Neural cell (in vitro differentiated cells): ENCODE measurements at regions not wholly inside any gene's neighbourhood (a gene's known extent, or its start where the extent isn't known, plus 50 kb on each side); places are given as distances from the start of the nearest gene placed in this dataset.

ENCODE experiments used
- H2AFZ ChIP-seq: fragments of 200-600, 300-800 bp; sonication (generic), shearing (Covaris generic); 2 replicates; pipeline ENCODE4 v1.6.0; 2014; ENCODE audit warnings: low read depth, mild to moderate bottlenecking, antibody characterized with exemption, low read length, moderate library complexity
- H3F3A ChIP-seq: fragments of 200-600 bp; shearing (Covaris generic); 2 replicates; pipeline ENCODE4 v1.6.1; 2016; ENCODE audit warnings: mild to moderate bottlenecking, moderate library complexity, mixed read lengths, antibody characterized with exemption, low read length; ENCODE audit not compliant: insufficient read depth, poor library complexity, severe bottlenecking
- H3K27ac ChIP-seq: fragments of 200-600, 300-800 bp; sonication (generic), shearing (Covaris generic); 2 replicates; pipeline ENCODE4 v1.5.1; 2014; ENCODE audit warnings: mild to moderate bottlenecking, low read length, moderate library complexity
- H3K27me3 ChIP-seq: fragments of 300-800, 200-600 bp; sonication (generic), shearing (Covaris generic); 2 replicates; pipeline ENCODE4 v1.6.0; 2014; ENCODE audit warnings: mild to moderate bottlenecking, low read depth, low read length, moderate library complexity; ENCODE audit not compliant: insufficient read depth
- H3K36me3 ChIP-seq: fragments of 300-800, 200-600 bp; sonication (generic), shearing (Covaris generic); 2 replicates; pipeline ENCODE4 v1.5.1; 2014; ENCODE audit warnings: mild to moderate bottlenecking, antibody characterized with exemption, low read length, moderate library complexity; ENCODE audit not compliant: insufficient read depth
- H3K4me2 ChIP-seq: fragments of 300-800, 200-600 bp; sonication (generic), shearing (Covaris generic); 2 replicates; pipeline ENCODE4 v1.6.0; 2014; ENCODE audit warnings: mild to moderate bottlenecking, low read length
- H3K4me3 ChIP-seq: fragments of 300-800, 200-600 bp; sonication (generic), shearing (Covaris generic); 2 replicates; pipeline ENCODE4 v1.5.1; 2014; ENCODE audit warnings: mild to moderate bottlenecking, low read length, moderate library complexity
- H3K79me2 ChIP-seq: fragments of 200-600 bp; shearing (Covaris generic); replicated peaks from 2 replicates; pipeline ENCODE4 v1.6.0; 2014; ENCODE audit warnings: mild to moderate bottlenecking, low read length, moderate library complexity; ENCODE audit not compliant: insufficient read depth
- H3K9ac ChIP-seq: fragments of 300-800, 200-600 bp; sonication (generic), shearing (Covaris generic); 2 replicates; pipeline ENCODE4 v1.6.1; 2016; ENCODE audit warnings: mild to moderate bottlenecking, low read length, mixed read lengths
- H3K9me2 ChIP-seq: fragments of 200-600 bp; shearing (Covaris generic); 2 replicates; pipeline ENCODE4 v1.6.1; 2016; ENCODE audit warnings: mild to moderate bottlenecking, low read length, mixed read lengths; ENCODE audit not compliant: insufficient read depth
- H3K9me3 ChIP-seq: fragments of 200-600, 300-800 bp; sonication (generic), shearing (Covaris generic); 2 replicates; pipeline ENCODE4 v1.6.1; 2016; ENCODE audit warnings: mild to moderate bottlenecking, mixed run types, low read length, moderate library complexity, mixed read lengths
- H4K20me1 ChIP-seq: fragments of 200-600 bp; shearing (Covaris generic); 2 replicates; pipeline ENCODE4 v1.6.1; 2016; ENCODE audit warnings: mild to moderate bottlenecking, mixed run types; ENCODE audit not compliant: insufficient read depth
- CTCF ChIP-seq: fragments of 450-650 bp; IDR thresholded peaks from 2 replicates; pipeline ENCODE4 v1.5.1; 2014; ENCODE audit warnings: antibody characterized with exemption, mild to moderate bottlenecking, moderate library complexity; ENCODE audit not compliant: poor library complexity, severe bottlenecking
- EP300 ChIP-seq: fragments of 450-650 bp; conservative IDR thresholded peaks from 2 replicates; pipeline ENCODE4 v1.6.1; 2014; ENCODE audit warnings: antibody characterized with exemption, mild to moderate bottlenecking, moderate library complexity; ENCODE audit not compliant: poor library complexity, severe bottlenecking
- EZH2 ChIP-seq: fragments of 200-600, 300-800 bp; shearing (Covaris generic), sonication (generic); IDR thresholded peaks from 2 replicates; pipeline ENCODE4 v1.6.1; 2014; ENCODE audit warnings: antibody characterized with exemption, low read length, borderline replicate concordance, mild to moderate bottlenecking; ENCODE audit not compliant: insufficient read depth, poor library complexity, severe bottlenecking
- MXI1 ChIP-seq: fragments of 450-650 bp; conservative IDR thresholded peaks from 2 replicates; pipeline ENCODE4 v1.6.1; 2014; ENCODE audit warnings: antibody characterized with exemption, mild to moderate bottlenecking; ENCODE audit not compliant: poor library complexity, severe bottlenecking
- POLR2AphosphoS5 ChIP-seq: IDR thresholded peaks from 2 replicates; pipeline ENCODE4 v1.6.1; 2012
- RAD21 ChIP-seq: fragments of 450-650 bp; conservative IDR thresholded peaks from 2 replicates; pipeline ENCODE4 v1.6.1; 2014; ENCODE audit warnings: antibody characterized with exemption, mild to moderate bottlenecking, moderate library complexity
- REST ChIP-seq: IDR thresholded peaks from 2 replicates; pipeline ENCODE4 v1.6.1; 2012; ENCODE audit warnings: borderline replicate concordance
- SMC3 ChIP-seq: fragments of 450-650 bp; conservative IDR thresholded peaks from 2 replicates; pipeline ENCODE4 v1.6.1; 2014; ENCODE audit warnings: antibody characterized with exemption, mild to moderate bottlenecking, moderate library complexity; ENCODE audit not compliant: poor library complexity
- TAF1 ChIP-seq: IDR thresholded peaks from 2 replicates; pipeline ENCODE4 v1.6.1; 2012; ENCODE audit warnings: low read depth

- Histone ChIP-seq H2AFZ (no peak overlapping the region), H3K27ac (no peak overlapping the region), H3K4me2 (no peak overlapping the region), H4K20me1 (no peaks in the 10 kb centered on the region), H3K9ac (no peak overlapping the region), H3K36me3 (no peaks in the 10 kb centered on the region), H3K4me3 (no peak overlapping the region), H3K79me2 (no peaks in the 10 kb centered on the region), H3K9me2 (no peaks in the 10 kb centered on the region), H3F3A (no peaks in the 10 kb centered on the region), H3K9me3 (no peaks in the 10 kb centered on the region), H3K27me3 (no peaks in the 10 kb centered on the region)
- TF ChIP-seq RAD21, result no peak
- TF ChIP-seq REST, result no peak
- TF ChIP-seq EP300, result no peak
- TF ChIP-seq CTCF, result no peak
- TF ChIP-seq MXI1, result no peak
- no peak for TF ChIP-seq POLR2AphosphoS5
- no peak for TF ChIP-seq SMC3
- no peak for TF ChIP-seq TAF1
- TF ChIP-seq EZH2, result no peak
Observed at GRCh38 chr5:109486200-109486804, 76.5 kb upstream of the PJA2 start.

GRCh38 chr5:109485030-109485429 lies 75.3 kb upstream of the PJA2 start:
- Histone ChIP-seq H3K9me3 (no peaks in the 10 kb centered on the region), H3K9ac (no peak overlapping the region), H3K9me2 (no peaks in the 10 kb centered on the region), H3K79me2 (no peaks in the 10 kb centered on the region), H3K27ac (no peak overlapping the region), H2AFZ (no peak overlapping the region), H4K20me1 (no peaks in the 10 kb centered on the region), H3K4me3 (no peak overlapping the region), H3F3A (no peaks in the 10 kb centered on the region), H3K36me3 (no peaks in the 10 kb centered on the region), H3K4me2 (no peak overlapping the region), H3K27me3 (no peaks in the 10 kb centered on the region)
- TF ChIP-seq SMC3 (no peak), CTCF (no peak), TAF1 (no peak), MXI1 (no peak), REST (no peak), POLR2AphosphoS5 (no peak), EP300 (no peak), RAD21 (no peak)
